A673 (cell line): ENCODE measurements at regions not wholly inside any gene's neighbourhood (a gene's known extent, or its start where the extent isn't known, plus 50 kb on each side); places are given as distances from the start of the nearest gene placed in this dataset.

Source experiments
- BruUV-seq: library from RNA; stranded (reverse); fragments of 400-500 nt; replicated peaks from 2 replicates; lab custom pipeline; 2021; lab: Mats Ljungman, UMichigan
- CTCF ChIA-PET: fragments of 300-600 bp; sonication (Branson Sonifier 250); formaldehyde crosslinking; loops from one replicate; lab custom pipeline; 2022; ENCODE audit warnings: antibody characterized with exemption; lab: Charles Lee
- POLR2A ChIA-PET: fragments of 300-600 bp; sonication (Branson Sonifier 250); formaldehyde crosslinking; loops from one replicate; lab custom pipeline; 2022; ENCODE audit warnings: antibody characterized with exemption; ENCODE audit not compliant: low non-redundant PET; lab: Charles Lee
- DNase-seq: peaks from one replicate; pipeline ENCODE4 v3.0.0-alpha.2; 2015; ENCODE audit warnings: low spot score
- H3K27ac ChIP-seq: fragments of 200-600 bp; sonication (generic); 2 replicates; pipeline ENCODE4 v1.5.1; 2016; ENCODE audit warnings: mixed run types, low read depth, mild to moderate bottlenecking, mixed read lengths, antibody characterized with exemption, low read length; ENCODE audit not compliant: poor library complexity, severe bottlenecking
- H3K27me3 ChIP-seq: fragments of 200-600 bp; sonication (generic); replicated peaks from 2 replicates; pipeline ENCODE4 v1.6.1; 2017; ENCODE audit warnings: mixed run types, low read depth, mild to moderate bottlenecking, mixed read lengths, antibody characterized with exemption, low read length; ENCODE audit not compliant: insufficient read depth, poor library complexity
- H3K36me3 ChIP-seq: fragments of 200-600 bp; sonication (generic); 2 replicates; pipeline ENCODE4 v1.6.1; 2016; ENCODE audit warnings: mixed run types, mild to moderate bottlenecking, mixed read lengths, antibody characterized with exemption, low read length; ENCODE audit not compliant: insufficient read depth, poor library complexity, severe bottlenecking
- H3K4me1 ChIP-seq: fragments of 200-600 bp; sonication (generic); 2 replicates; pipeline ENCODE4 v1.6.1; 2017; ENCODE audit warnings: mixed run types, mild to moderate bottlenecking, mixed read lengths, antibody characterized with exemption, low read length; ENCODE audit not compliant: insufficient read depth, poor library complexity, severe bottlenecking
- H3K4me3 ChIP-seq: fragments of 200-600 bp; sonication (generic); 2 replicates; pipeline ENCODE4 v1.5.1; 2016; ENCODE audit warnings: low read depth, mixed run types, mild to moderate bottlenecking, mixed read lengths, low read length; ENCODE audit not compliant: poor library complexity, severe bottlenecking
- H3K9me3 ChIP-seq: fragments of 200-600 bp; sonication (generic); 2 replicates; pipeline ENCODE4 v1.6.1; 2016; ENCODE audit warnings: mixed run types, low read depth, mild to moderate bottlenecking, mixed read lengths, antibody characterized with exemption, low read length; ENCODE audit not compliant: poor library complexity, severe bottlenecking
- CTCF ChIP-seq: fragments of 300-800, 200-600 bp; sonication (generic); conservative IDR thresholded peaks from 2 replicates; pipeline ENCODE4 v1.5.1; 2017; ENCODE audit warnings: low read depth, mild to moderate bottlenecking, antibody characterized with exemption, low read length, moderate library complexity, mixed read lengths
- EZH2 ChIP-seq: fragments of 200-600 bp; sonication (generic); IDR thresholded peaks from 2 replicates; pipeline ENCODE4 v1.6.1; 2017; ENCODE audit warnings: borderline replicate concordance, low read depth, mild to moderate bottlenecking, mixed read lengths, antibody characterized with exemption, low read length; ENCODE audit not compliant: poor library complexity, severe bottlenecking
- intact Hi-C: fragments of 100-400 bp; cut with micrococcal nuclease; formaldehyde crosslinking; loops from one replicate; pipeline ENCODE4 v1.10.0; 2022; ENCODE audit not compliant: unreplicated experiment

DNA sequence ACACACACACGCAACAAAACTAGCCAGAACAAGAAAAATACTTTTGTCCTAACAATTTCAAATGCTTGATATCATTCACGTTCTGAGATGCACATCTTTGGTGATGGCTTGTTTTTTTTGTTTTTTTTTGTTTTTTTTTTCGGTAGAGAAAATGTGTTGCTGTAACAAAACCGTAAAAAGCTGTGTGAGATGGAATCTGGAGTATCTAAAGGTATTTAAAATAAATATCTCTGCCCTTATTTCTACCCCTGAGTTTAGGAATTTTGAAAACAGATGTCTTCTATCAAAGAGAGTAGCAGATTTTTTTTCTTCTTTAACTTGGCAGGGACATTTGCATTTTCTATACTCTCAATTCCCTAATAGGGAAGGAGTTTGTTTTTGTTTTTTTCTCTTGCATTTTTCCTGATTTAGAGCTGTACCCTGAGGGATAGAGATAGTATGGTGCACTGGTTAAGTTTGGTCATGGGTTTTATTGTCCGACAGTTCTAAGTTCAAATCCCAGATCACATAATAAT lies 446.6 kb downstream of the KLF5 start:
- Histone ChIP-seq H3K4me3 (no peak overlapping the region), H3K36me3 (no peaks in the 10 kb centered on the region), H3K27me3 (no peaks in the 10 kb centered on the region), H3K9me3 (no peaks in the 10 kb centered on the region), H3K27ac (no peak overlapping the region), H3K4me1 (no peaks in the 10 kb centered on the region)
- CTCF ChIA-PET: no interaction called here
- TF ChIP-seq CTCF (no peak), EZH2 (no peak)
- no TSS peak for BruUV-seq
- no peak for DNase-seq
- intact Hi-C loops: no loop called here
- POLR2A ChIA-PET: no interaction called here

DNA sequence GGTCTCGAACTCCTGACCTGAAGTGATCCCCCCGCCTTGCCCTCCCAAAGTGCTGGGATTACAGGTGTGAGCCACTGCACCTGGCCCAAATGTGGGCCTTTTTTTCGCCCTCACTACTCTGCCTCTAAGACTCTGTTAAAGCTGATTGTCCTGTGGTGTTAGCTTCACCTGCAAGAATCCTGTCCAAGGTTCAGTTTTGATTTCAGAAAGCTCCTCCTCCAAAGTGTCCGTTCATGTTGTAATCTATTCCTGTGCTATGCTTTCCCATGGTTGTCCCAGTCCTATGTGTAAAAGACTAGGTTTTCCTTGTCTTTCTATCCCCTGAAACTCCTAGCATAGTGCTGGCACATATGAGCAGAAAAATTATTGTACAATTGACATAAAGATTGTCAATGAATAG lies 440.9 kb downstream of the KLF5 start:
- Histone ChIP-seq H3K27me3 (no peaks in the 10 kb centered on the region), H3K36me3 (no peaks in the 10 kb centered on the region), H3K4me3 (no peak overlapping the region), H3K9me3 (no peaks in the 10 kb centered on the region), H3K27ac (no peak overlapping the region), H3K4me1 (no peaks in the 10 kb centered on the region)
- ChIA-PET CTCF (no interaction called here), POLR2A (no interaction called here)
- TF ChIP-seq EZH2 (no peak), CTCF (no peak)
- intact Hi-C loops: no loop called here
- DNase-seq: no peak
- no TSS peak for BruUV-seq

DNA sequence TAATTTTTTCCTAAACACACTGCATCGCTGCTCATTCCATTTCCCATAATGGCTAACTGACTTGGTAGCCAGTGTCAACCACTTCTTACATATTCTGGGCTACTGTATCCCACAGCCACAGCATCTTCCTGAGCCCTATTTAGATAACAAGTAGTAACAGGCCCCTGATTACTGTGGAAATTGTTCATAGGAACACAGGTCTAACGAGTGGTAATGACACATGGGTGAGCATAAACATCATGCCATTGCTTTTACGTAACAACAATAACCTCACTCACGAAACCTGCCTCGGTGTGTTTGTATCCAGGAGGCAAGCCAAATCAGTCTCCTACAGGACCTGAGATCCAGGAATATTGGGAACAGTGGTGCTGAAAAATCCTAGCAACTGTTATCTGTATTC lies 438.6 kb downstream of the KLF5 start:
- ChIA-PET CTCF (no interaction called here), POLR2A (no interaction called here)
- no peaks in the 10 kb centered on the region for H3K4me1 ChIP-seq
- BruUV-seq: no TSS peak
- intact Hi-C loops: no loop called here
- no peak overlapping the region for H3K4me3 ChIP-seq
- no peaks in the 10 kb centered on the region for H3K36me3 ChIP-seq
- no peak overlapping the region for H3K27ac ChIP-seq
- no peak for DNase-seq
- TF ChIP-seq EZH2 (no peak), CTCF (no peak)
- H3K27me3 ChIP-seq: no peaks in the 10 kb centered on the region
- no peaks in the 10 kb centered on the region for H3K9me3 ChIP-seq
